Kasumi-1 (cell line): ENCODE measurements at regions not wholly inside any gene's neighbourhood (a gene's known extent, or its start where the extent isn't known, plus 50 kb on each side); places are given as distances from the start of the nearest gene placed in this dataset.

ENCODE experiments used
- DNase-seq, 2 experiments: peaks; one replicate each; lab custom pipeline; 2025; lab: John Stamatoyannopoulos, UW

DNA sequence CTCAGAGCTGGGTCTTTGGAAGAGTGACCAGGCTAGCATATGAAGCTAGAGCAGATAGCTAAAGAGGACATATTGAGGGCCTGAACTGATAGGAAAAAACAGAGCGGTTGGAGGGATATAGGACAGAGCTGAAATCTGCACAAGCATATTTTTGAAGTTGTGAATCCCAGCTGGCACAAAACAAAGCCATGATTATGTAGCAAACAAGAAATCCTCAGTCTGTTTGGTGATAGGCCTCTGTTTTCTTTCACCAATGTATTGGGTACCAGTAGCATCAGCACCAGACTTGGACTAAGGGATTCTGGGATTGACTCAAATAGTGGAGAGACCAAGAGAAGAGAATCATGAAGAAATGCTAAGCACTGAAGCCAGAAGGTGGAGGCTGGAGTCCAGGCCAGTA, 151.0 kb downstream of the FAM43A start:
- no peak for DNase-seq

DNA sequence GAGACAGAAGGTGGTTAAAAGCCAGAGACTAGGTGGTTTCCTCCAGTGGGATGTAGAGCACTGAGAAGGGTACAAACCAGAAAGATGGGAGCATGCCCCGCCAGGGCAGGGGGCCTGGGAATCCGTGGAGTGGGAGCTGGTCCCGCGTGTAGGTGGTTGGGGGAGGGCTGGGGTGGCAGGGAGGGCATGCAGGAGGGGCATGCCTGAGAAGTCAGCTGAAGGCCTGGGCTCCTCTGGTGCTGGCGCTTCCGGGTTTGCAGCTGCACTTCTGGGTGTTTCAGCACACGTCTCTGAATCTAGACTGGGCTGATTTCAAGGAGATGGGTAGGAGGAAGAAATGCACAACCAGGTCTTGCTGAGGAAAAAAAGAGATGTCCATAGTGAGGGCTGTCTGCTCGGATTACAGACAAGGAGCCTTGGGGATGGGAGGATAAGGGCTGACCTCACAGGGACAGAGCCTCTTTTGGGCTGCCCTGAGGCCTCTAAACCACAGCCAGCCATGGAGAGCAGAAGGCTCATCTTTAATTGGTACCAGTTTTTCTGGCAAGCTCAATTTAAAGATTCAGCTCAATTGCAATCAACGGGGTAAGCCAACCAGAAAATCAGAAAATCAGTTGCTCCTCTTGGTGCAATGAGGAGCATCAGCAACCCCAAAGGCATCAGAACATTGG, 151.9 kb downstream of the FAM43A start:
- DNase-seq = no peak

DNA sequence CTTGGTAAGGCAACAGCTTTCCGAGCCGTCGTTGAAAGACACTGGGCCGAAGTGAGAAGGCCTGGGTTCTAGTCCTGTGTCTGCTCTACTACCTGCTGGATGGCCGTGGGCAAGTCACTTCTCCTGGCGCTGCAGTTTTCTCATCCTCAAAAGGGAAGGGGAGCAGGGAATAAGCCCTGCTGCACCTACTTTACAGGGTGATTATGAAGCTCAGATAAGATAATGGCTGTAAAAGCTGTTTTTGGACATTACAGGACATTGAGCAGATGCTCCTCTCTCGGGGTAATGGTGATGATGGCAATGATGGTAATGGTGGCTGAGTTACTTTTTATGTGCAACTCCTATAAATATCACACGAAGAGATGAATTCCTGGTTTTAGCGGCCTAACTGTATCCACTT, 152.6 kb downstream of the FAM43A start:
- DNase-seq = no peak

DNA sequence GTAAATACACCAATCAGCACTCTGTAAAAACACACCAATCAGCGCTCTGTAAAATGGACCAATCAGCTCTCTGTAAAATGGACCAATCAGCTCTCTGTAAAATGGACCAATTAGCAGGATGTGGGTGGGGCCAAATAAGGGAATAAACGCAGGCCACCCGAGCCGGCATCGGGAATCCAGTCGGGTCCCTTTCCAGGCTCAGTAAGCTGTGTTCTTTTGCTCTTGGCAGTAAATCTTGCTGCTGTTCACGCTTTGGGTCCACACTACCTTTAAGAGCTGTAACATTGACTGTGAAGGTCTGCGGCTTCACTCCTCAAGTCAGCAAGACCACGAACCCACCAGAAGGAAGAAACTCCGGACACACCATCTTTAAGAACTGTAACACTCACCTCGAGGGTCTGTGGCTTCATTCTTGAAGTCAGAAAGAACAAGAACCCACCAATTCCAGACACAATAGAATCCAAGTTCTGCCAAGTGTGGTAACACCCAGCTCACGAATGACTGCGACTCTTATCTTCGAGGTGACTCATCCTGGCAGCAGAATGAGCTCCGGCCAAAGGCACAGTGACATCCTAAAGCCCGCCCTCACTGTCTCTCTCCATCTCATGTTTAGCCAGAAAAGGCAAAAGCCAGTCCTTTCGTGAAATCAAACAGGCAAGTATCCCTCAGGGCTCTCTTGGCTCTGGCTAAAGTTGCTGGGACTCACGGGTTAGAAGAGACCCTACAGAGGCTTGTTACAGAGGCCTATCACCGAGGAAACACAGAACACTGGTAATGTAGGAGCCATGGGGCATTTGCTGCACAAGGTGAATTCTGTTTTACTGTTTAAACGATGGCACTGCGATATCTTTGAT, 155.2 kb downstream of the FAM43A start:
- DNase-seq = no peak

DNA sequence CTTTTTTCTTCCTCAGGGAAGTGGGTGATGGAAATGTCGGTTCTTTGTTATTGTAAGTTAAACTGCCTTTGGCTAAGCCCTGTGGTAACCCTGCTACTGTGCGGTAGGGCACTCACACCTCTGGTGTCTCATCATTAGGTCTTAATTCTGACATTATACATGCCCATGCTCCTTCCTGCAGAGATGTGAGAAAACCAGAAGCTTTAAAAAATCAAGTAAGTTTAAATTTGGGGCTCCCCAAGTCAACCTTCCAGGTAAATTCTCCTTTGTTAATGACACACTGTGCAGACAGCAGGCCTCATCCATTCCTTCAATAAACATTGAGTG, 155.8 kb downstream of the FAM43A start:
- DNase-seq = no peak

DNA sequence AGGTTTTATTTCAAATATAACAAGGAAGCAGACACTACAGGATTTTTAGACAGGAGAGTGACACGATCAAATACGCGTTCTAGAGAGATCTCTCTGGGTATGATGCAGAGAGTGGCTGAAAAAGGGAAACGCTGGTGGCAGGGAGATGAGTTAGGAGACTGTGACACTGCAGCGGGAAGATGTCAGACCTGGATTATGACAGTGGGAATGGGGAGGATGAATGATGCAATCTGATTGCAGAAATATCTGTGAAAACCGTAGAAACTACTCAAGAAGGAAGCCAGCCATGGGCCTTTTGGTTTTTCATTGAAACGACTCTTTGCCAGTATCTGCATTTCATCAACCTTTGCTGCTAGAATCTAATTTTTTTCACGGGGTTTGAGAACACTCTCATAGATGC, 157.9 kb downstream of the FAM43A start:
- DNase-seq = no peak

DNA sequence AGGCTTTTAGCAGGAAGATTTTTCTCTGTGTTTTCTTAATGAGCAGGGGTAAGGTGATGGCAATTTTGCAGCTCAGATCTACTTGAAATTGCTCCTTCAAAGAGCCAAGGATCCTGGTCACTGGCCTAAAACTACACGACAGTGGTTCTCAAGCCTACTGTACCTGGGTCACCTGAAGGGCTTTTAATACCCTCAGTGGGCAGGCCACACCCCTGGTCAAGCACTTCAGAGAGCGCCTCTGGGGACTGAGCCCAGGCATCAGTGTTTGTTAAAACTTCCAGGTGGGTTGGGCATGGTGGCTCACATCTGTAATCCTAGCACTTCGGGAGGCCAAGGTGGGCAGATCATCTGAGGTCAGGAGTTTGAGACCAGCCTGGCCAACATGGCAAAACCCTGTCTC, 158.4 kb downstream of the FAM43A start:
- DNase-seq = no peak

DNA sequence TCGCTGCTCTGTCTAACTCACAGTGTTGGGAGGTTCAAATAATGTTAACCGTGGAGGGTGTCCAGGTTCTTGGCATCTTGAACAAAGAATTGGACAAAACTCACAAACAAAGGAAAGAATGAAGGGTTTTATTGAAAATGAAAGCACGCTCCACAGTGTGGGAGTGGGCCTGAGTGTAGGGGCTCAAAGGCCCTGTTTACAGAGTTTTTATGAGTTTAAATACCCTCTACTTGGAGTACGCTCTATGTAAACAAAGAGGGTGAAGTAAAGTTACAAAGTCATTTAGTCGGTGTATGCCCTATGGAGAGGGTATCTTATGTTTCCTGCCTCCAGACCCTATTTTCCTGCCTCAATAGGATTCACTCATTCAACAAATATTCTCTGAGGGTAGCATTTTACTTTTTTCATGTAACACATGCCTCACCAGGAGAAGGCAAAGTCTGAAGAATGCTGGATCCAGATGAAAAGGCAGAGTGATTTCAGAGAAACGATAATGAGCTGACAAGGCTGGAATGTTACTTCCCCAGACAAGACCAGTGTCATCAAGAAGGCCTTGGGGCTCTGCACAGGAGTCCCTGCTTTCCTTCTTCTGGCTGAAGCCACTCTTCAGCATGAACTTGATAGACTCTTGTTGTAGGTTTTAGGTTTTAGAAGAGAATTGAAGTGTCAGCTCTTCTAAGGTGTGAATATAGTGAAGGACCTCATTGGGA, 163.6 kb downstream of the FAM43A start:
- no peak for DNase-seq

DNA sequence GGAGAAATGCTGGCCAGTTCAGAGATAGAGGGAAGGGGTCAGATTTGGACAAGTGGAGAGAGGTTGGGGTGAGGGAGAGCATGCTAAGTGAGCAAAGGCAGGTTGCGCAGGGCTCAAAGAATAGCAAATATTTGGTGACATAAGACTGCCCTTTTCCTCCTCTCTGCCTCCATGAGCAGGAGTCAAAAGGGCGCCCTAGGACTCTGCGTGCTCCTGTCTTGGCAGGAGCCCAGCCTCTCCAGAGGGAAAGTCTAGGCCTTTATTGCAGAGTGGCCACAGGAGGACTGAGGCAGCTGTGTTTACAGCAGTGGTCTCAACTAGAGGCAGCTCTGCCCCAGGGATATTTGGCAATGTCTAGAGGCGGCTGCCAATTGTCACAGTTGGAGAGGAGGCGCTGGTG, 165.6 kb downstream of the FAM43A start:
- no peak for DNase-seq

DNA sequence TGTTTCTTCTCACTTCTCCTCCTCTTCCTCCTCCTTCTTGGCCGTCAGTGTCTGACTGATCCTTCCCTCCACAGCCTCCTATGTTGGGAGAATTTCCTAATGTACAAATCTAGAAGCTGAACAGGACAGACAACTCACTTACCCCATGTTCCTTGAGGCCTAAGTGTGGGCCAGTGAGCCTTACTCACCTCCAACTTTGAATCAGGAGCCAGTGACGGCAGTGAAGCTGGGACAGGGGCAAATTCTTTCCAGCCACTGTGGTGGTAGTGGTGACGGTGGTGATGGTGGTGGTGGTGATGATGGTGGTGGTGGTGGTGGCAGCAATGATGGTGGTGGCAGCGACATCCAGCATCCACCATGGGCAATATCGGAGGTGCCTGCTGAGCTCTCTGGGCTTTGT, 166.3 kb downstream of the FAM43A start:
- no peak for DNase-seq

DNA sequence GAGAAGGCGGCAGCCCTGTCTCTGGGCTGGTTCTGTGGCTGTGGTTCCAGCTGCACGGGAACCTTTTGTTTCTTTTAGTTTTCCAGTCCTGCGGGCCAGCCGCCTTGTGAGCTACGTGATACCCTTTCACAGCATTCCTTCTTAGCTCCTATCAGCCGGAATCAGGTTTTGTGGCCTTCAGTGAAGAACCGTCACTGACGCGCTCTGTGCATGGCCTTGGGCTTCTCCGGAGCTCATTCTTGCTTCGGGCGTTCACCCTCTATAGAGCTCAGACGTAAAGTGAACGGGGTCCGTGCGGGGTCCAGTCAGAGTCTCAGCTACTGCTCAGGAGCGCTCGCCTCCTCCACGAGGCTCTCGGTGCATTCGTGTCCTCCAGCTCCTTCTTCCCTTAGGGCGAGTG, 166.7 kb downstream of the FAM43A start:
- DNase-seq = no peak

DNA sequence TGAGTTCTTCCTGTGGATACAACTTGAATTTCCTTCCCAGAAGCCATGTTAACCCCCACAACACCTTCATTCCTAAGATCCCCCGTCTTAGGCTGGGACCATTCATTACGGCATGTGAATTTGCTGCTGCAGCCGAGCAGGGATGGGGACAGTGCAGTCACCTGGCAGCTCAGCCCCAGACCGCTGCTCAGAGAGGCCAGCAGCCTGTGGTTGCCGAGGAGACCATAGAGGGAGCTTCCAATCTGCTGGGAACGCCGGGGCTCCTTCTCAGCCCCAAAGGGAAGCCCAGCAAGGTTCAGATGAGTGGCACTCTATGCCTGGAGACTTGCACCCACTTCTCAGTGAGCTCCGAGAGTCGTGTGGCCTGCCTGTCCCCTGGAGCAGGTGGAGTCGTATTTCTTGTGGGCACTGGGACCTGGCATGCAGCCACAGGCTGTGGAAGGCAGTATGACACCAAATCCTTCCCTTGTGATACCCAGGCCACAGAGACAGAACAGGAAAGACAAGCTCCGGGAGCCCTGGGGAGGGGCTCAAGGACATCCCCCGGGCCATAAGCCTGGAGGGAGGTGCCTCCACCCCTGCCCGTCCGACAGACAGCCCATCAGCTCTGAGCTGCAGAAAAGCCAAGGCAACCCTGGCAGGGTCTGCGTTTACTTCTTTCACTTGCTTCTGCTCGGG, 167.3 kb downstream of the FAM43A start:
- no peak for DNase-seq

DNA sequence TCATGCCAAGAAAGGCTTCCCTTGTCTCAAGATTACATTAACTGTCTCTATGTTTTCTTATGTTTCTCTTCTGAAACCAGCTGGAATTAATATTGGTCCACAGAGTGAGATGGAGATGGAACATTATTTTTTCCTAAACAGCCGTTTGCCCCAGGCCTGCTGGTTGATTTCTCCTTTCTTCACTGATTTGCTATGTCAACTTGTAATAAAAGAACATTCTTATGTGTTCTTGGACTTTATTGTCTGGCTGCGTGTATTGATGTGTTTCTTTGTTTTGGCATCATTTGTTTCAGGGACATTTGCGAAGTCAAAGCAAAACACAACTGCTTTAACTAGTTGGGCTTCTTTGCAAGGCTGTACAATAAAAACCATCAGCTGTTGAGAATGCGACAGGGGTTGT, 168.5 kb downstream of the FAM43A start:
- DNase-seq = no peak

DNA sequence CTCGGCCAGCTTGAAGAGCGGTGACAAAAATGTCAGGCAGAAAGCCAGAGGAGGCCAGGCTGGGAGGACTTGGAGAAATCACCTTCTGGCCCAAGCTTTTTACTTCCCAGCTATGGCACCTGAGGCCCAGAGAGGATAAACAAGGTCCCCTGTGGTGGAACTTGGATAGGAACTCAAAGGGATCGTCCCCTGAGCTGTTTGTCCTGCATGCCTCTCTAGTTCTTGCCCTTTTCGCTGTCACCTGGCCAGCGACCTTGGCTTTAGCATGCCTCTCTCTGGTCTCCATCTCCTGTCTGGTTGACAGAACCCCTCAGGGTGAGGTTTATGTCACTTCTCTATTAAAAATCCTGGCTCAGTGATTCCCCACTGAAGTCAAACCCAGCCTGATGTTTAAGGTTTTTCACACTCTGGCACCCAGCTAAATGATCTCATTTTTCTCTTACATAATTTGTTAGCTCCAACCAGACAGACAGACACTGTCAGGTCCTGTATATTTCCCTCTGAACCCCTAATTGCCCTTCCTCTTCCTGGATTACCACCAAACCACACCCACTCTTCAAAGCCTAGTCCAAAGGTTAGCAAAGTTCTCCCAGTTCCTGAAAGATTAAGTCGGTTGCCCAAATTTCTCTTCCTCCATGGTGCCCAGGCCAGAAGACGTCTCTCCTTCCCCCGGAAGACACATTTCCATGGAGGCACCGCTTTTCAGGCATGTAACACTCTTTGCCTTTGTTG, 169.1 kb downstream of the FAM43A start:
- DNase-seq = no peak

DNA sequence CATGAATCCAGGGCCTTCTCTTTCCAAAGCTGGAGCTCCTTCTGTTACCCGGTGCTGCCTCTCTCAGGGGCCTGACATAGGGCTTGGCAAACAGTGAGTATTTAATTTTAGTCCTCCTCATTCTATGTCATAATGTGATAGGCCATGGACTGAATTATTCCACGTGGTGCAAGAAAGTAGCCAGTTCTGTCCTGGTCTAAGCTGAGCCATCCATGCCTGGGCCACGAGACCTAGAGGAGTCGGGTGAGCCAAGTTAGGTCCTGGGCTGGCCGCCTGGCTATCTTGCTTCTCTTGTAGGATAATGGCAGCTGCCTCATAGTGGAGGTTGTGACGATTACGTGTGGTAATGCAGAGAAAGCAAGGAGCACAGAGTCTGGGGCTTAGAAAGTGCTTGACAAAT, 170.6 kb downstream of the FAM43A start:
- DNase-seq = no peak

DNA sequence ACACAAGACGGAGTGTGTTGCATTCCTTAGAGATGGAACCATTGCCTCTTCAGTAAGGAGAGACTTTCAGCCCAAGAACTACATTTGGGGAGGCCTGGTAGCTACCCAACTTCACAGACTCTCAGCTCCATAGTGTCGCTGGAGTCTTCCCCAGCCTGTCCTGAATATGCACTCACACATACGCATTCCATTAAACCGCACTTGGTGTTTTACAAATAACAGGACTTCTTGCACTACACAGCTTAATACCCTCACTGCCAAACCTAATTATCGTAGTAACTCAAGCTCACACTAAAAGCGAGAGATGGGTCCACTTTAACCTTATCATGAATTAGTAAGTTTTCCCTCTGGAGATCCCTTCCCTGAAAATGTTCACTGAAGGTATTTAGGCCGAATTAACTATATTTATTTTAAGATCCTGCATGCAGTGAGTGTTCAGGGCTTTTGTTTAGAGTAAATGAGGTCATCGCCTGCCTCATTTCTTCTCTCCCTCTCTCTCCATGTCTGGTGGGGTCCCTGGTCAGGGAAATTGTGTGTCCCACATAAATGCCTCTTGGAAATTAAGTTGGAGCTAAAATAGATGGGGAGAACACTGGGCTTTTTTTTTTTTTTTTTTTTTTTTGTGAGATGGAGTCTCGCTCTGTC, 171.9 kb downstream of the FAM43A start:
- no peak for DNase-seq

DNA sequence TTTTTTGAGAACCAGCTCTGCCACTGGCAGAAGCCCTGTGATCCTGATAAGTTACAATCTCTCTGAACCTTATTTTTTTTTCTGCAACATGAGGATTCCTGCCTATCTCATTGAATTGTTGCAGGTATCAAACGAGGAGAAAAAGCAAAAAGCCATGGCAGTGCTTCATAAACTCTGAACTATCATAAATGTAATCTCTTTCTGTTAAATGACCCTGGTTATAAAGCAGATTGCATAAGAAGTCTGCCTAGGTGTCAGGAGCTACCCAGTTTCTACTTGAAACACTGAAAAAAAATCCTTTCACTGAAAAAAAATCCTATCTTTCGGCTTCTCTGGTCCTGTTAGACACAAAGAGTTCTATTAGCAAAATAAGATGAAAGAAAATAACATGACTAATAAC, 172.7 kb downstream of the FAM43A start:
- DNase-seq = no peak

DNA sequence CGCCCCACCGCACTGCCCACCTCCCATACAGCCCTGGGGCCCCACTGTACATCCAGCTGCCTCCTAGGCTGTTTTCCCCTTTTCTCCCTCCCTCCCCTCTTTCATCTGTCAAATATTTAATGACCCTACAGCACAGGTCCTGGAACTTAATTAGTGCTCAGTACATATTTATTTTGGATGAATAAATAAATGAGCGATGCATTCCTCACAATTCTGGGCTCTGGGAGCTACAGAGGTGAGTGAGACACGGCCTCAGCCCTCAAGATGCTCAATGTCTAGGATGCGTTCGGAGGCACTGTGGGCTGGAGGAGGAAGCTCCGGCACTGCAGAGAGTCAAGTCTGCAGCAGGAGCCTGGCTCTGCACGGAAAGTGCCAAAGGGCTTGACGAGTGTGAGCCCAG, 175.0 kb downstream of the FAM43A start:
- no peak for DNase-seq

DNA sequence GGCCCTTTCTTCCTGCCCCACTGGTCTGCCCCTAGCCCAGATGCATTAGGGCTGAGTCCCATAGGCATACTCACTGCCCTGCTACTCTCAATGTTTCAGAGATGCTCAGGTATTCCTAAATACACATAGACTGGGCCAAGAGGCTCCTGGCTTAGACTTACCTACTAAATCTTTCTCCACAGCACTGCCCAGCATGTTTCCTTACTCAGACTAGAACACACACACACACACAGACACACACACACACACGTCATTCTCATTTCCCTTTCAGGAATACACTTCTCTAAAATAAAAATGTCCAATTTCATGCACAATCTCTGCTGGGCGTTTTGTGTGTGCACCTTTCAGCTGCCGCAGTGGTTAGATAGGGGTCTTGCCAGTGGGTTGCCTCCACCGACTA, 175.7 kb downstream of the FAM43A start:
- DNase-seq = no peak

DNA sequence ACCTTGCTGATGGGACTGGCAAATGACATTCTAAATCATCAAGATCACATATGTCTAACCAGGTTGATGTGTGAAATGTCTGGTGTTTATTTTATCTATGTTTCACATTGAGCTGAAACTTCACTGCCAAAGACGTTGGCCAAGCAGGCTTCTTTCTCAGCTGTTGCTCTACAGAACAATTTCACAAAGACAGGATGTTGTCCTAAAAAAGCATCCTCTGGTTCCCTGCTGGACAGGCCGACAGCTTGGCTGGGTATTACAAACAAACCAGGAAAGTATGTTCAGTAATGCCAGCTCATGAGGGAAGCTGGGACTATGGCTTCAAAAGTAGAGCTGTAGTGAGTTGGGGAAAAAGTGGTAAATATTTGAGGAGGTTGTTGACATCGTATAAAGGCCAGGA, 179.4 kb downstream of the FAM43A start:
- no peak for DNase-seq

DNA sequence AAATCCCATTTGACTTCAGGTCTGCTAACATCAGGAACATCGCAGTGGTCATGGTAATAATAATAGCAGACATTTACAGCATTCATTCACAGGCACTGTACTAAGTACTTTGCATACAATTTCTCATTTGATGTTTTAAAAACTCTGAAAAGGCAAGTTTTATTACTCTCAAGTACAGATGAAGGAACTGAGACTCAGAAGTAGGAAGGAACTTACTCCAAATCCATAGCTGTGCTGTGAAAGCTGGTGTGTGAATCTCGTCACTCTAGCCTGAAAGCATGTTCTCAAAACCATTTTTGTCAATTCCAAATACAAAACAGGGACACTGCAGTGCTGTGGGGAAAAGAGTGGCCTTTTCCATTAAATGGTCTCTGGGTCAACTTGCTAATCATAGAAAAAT, 179.9 kb downstream of the FAM43A start:
- DNase-seq = no peak

DNA sequence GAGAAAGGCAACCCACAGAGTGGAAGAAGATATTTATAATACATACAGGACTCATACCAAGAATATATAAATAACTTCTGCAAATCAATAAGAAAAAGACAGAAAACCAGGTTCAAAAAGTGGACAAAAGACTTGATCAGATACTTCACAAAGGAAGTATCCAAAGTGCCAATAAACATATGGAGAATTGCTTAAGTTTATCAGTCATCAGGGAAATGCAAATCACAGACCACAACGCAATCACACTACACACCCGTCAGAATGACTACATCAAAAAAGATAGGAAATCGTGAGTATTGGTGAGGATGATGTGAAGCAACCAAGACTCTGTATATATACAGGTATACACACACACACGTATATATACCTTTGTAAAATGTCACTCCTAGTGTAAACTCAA, 180.6 kb downstream of the FAM43A start:
- no peak for DNase-seq
